GM12878 (cell line): ENCODE measurements at regions not wholly inside any gene's neighbourhood (a gene's known extent, or its start where the extent isn't known, plus 50 kb on each side); places are given as distances from the start of the nearest gene placed in this dataset.

Experiments used
- ATAC-seq: fragments of 200-7000 bp; cut with Tn5 transposase; 3 replicates; pipeline ENCODE4 v1.9.1; 2020; ENCODE audit warnings: mild to moderate bottlenecking, moderate library complexity
- BruUV-seq: library from RNA; stranded (reverse); fragments of 400-500 nt; replicated peaks from 2 replicates; lab custom pipeline; 2021; lab: Mats Ljungman, UMichigan
- CTCF ChIA-PET: fragments of 300-600 bp; sonication (Branson Sonifier 250); formaldehyde crosslinking; extraction: SDS; loops from one replicate; lab custom pipeline; 2021; ENCODE audit warnings: inconsistent platforms; lab: Yijun Ruan, JAX
- POLR2A ChIA-PET: fragments of 350-600 bp; formaldehyde crosslinking; extraction: SDS; loops from one replicate; lab custom pipeline; 2021; ENCODE audit warnings: inconsistent platforms; lab: Charles Lee
- RAD21 ChIA-PET: fragments of 300-600 bp; sonication (Branson Sonifier 250); formaldehyde crosslinking; loops from one replicate; lab custom pipeline; 2023; ENCODE audit warnings: antibody characterized with exemption; ENCODE audit not compliant: unreplicated experiment; lab: Charles Lee
- SMC1A ChIA-PET: fragments of 300-600 bp; sonication (Branson Sonifier 250); formaldehyde crosslinking; loops from one replicate; lab custom pipeline; 2023; ENCODE audit not compliant: unreplicated experiment, uncharacterized antibody; lab: Charles Lee
- DNase-seq: peaks from one replicate; pipeline ENCODE4 v3.0.0-alpha.2; 2011; ENCODE audit warnings: low read depth, low spot score
- FAIRE-seq: peaks from 3 replicates; lab custom pipeline; 2011; peaks lifted over from hg19 to GRCh38; lab: Jason Lieb, UNC
- H2AFZ ChIP-seq: 2 replicates; pipeline ENCODE4 v1.6.0; 2011; ENCODE audit warnings: low read depth, low read length, control low read depth; ENCODE audit not compliant: control insufficient read depth
- H3K27ac ChIP-seq: 2 replicates; pipeline ENCODE4 v1.5.1; 2011; ENCODE audit warnings: control low read depth; ENCODE audit not compliant: control insufficient read depth, insufficient read depth
- H3K27me3 ChIP-seq, 2 experiments: replicated peaks in 1 of 2; 2 replicates each; pipeline versions ENCODE4 v1.6.0 to v1.6.1; 2011; ENCODE audit warnings: low read length in 1 of 2; ENCODE audit not compliant: control insufficient read depth in 2 of 2, insufficient read depth in 2 of 2
- H3K36me3 ChIP-seq, 2 experiments: 2 replicates each; pipeline ENCODE4 v1.5.1; 2011; ENCODE audit warnings: low read length in 1 of 2; ENCODE audit not compliant: control insufficient read depth in 2 of 2, insufficient read depth in 2 of 2
- H3K4me1 ChIP-seq: 2 replicates; pipeline ENCODE4 v1.6.1; 2011; ENCODE audit warnings: mild to moderate bottlenecking, low read length, moderate library complexity, mixed read lengths; ENCODE audit not compliant: control insufficient read depth, insufficient read depth
- H3K4me2 ChIP-seq: 2 replicates; pipeline ENCODE4 v1.6.0; 2011; ENCODE audit warnings: control low read depth; ENCODE audit not compliant: control insufficient read depth, insufficient read depth
- H3K4me3 ChIP-seq: fragments of 200-600 bp; sonication (generic); 2 replicates; pipeline ENCODE4 v1.5.1; 2016
- H3K79me2 ChIP-seq: 2 replicates; pipeline ENCODE4 v1.6.0; 2011; ENCODE audit warnings: low read length; ENCODE audit not compliant: control insufficient read depth, insufficient read depth
- H3K9ac ChIP-seq: 2 replicates; pipeline ENCODE4 v1.8.0; 2011; ENCODE audit warnings: low read length, control low read depth, mixed read lengths; ENCODE audit not compliant: control insufficient read depth, insufficient read depth
- H3K9me3 ChIP-seq: replicated peaks from 3 replicates; pipeline ENCODE4 v1.5.1; 2011; ENCODE audit warnings: mild to moderate bottlenecking, low read length; ENCODE audit not compliant: control insufficient read depth, insufficient read depth
- H4K20me1 ChIP-seq: 2 replicates; pipeline ENCODE4 v1.6.0; 2011; ENCODE audit not compliant: control insufficient read depth, insufficient read depth
- EP300 ChIP-seq, 2 experiments: fragments of 150-350 bp in 1 of 2; IDR thresholded peaks; 2 replicates each; pipeline ENCODE4 v1.6.1; 2011 to 2012; ENCODE audit warnings: low read depth in 2 of 2, low read length in 2 of 2, borderline replicate concordance in 1 of 2, improper control_type of control experiment in 1 of 2, inconsistent platforms in 1 of 2; ENCODE audit not compliant: control insufficient read depth in 1 of 2
- JUNB ChIP-seq: IDR thresholded peaks from 2 replicates; pipeline ENCODE4 v1.6.1; 2016; ENCODE audit warnings: antibody characterized with exemption, mild to moderate bottlenecking
- KLF5 ChIP-seq: fragments of 450-650 bp; IDR thresholded peaks from 2 replicates; pipeline ENCODE4 v1.6.1; 2014; ENCODE audit warnings: mild to moderate bottlenecking; ENCODE audit not compliant: partially characterized antibody
- LARP7 ChIP-seq: fragments of 450-650 bp; IDR thresholded peaks from 2 replicates; pipeline ENCODE4 v1.6.1; 2017; ENCODE audit warnings: mild to moderate bottlenecking
- MEF2A ChIP-seq: IDR thresholded peaks from 2 replicates; pipeline ENCODE4 v1.6.1; 2011; ENCODE audit warnings: low read depth, mild to moderate bottlenecking, low read length, moderate library complexity; ENCODE audit not compliant: insufficient read depth
- MXI1 ChIP-seq: fragments of 150-350 bp; IDR thresholded peaks from 2 replicates; pipeline ENCODE4 v1.6.1; 2011; ENCODE audit warnings: low read depth, mild to moderate bottlenecking, inconsistent platforms, low read length, improper control_type of control experiment
- RBBP5 ChIP-seq: fragments of 200-600 bp; sonication (generic); conservative IDR thresholded peaks from 2 replicates; pipeline ENCODE4 v1.6.1; 2016
- RELA ChIP-seq: fragments of 450-650 bp; IDR thresholded peaks from 2 replicates; pipeline ENCODE4 v1.8.0; 2014; ENCODE audit warnings: borderline replicate concordance; ENCODE audit not compliant: partially characterized antibody
- SP1 ChIP-seq: IDR thresholded peaks from one replicate; pipeline ENCODE4 v1.6.1; 2011; ENCODE audit warnings: low read depth, low read length
- SUPT20H ChIP-seq: IDR thresholded peaks from 2 replicates; pipeline ENCODE4 v1.6.1; 2011; ENCODE audit warnings: low read depth, mild to moderate bottlenecking, low read length, moderate library complexity, borderline replicate concordance; ENCODE audit not compliant: control insufficient read depth
- WGBS: methylation state at CpG from one replicate; pipeline ENCODE4 v1.1.6; 2016; ENCODE audit warnings: low lambda C conversion rate; ENCODE audit not compliant: insufficient replicate concordance, insufficient coverage; ENCODE audit errors: missing lambda C conversion rate; 5-methylcytosine and 5-hydroxymethylcytosine counted together
- in situ Hi-C: fragments of 300-500 bp; cut with MboI; formaldehyde crosslinking; loops from 9 replicates; pipeline ENCODE4 v1.14.3; 2018; ENCODE audit warnings: mixed read lengths
- intact Hi-C: fragments of 100-400 bp; cut with micrococcal nuclease; formaldehyde crosslinking; loops from one replicate; pipeline ENCODE4 v1.14.2; 2022; ENCODE audit not compliant: unreplicated experiment
- TF ChIP-seq, protein P1 (sequence below): IDR thresholded peaks from 2 replicates; pipeline ENCODE4 v1.6.1; 2011; ENCODE audit warnings: low read depth, mild to moderate bottlenecking, low read length, moderate library complexity, borderline replicate concordance; ENCODE audit errors: extremely low read depth
- TF ChIP-seq, protein P2 (sequence below): fragments of 450-650 bp; IDR thresholded peaks from 2 replicates; pipeline ENCODE4 v1.6.1; 2017; ENCODE audit warnings: mild to moderate bottlenecking
- TF ChIP-seq, protein P3 (sequence below): fragments of 450-650 bp; IDR thresholded peaks from 2 replicates; pipeline ENCODE4 v1.6.1; 2014; ENCODE audit warnings: mild to moderate bottlenecking
- TF ChIP-seq, protein P4 (sequence below): IDR thresholded peaks from 2 replicates; pipeline ENCODE4 v1.6.1; 2012; ENCODE audit warnings: low read depth, low read length, improper control_type of control experiment
- TF ChIP-seq, protein P5 (sequence below): IDR thresholded peaks from 2 replicates; pipeline ENCODE4 v1.6.1; 2012; ENCODE audit warnings: low read depth, low read length, improper control_type of control experiment

DNA sequence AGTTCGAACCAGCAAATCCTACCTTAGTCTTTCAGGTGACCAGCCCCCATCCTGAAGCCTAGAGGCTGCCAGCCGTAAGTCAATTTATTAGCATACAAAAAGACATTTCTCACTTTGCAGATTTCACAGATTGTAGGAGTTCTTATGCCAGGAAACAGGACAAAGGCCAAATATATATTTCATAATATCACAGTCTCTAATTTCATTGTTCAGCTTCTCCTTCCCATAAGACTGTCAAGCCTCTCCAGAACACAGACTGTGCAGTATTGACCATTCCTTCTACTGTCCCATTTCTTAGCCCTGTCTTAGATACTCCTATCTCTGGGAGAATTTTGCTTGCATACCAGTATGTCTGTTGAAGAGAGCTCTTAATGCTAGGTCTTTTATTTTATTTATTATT lies 89.2 kb upstream of the RESF1 start (continued):
- TF ChIP-seq LARP7, result no peak
- TF ChIP-seq, protein P1, sequence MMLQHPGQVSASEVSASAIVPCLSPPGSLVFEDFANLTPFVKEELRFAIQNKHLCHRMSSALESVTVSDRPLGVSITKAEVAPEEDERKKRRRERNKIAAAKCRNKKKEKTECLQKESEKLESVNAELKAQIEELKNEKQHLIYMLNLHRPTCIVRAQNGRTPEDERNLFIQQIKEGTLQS, result no peak
- TF ChIP-seq, all 136 proteins: peak for 0

DNA sequence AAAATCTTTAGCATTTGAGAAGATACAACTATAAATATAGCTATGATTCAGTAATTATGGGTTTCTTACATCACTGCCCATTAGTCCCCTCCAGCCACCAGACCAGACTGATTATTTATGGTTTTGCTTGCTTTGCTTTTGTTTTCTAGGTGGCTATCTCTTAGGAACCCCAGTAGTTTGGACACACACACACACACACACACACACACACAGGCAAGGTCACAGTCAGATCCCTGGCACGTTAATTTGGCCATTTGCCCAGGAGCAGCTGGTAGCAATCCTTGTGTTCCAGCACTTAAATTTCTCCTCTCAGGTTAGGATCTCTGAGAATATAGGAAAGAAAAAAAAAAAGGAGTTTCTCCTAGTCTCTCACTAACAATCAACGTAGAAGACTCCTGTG lies 90.2 kb upstream of the RESF1 start:
- Histone ChIP-seq H3K9ac (no peak overlapping the region), H3K4me3 (no peak overlapping the region), H3K36me3 (no peaks in the 10 kb centered on the region), H3K9me3 (peaks cover 4% of the 10 kb centered on the region; the same call in 2 of the 3 replicates), H3K4me2 (no peak overlapping the region), H4K20me1 (no peaks in the 10 kb centered on the region), H3K79me2 (no peaks in the 10 kb centered on the region), H2AFZ (no peak overlapping the region), H3K27ac (no peak overlapping the region), H3K27me3 (no peaks in the 10 kb centered on the region), H3K4me1 (no peaks in the 10 kb centered on the region)
- TF ChIP-seq MEF2A, result no peak
- TF ChIP-seq, protein P2, sequence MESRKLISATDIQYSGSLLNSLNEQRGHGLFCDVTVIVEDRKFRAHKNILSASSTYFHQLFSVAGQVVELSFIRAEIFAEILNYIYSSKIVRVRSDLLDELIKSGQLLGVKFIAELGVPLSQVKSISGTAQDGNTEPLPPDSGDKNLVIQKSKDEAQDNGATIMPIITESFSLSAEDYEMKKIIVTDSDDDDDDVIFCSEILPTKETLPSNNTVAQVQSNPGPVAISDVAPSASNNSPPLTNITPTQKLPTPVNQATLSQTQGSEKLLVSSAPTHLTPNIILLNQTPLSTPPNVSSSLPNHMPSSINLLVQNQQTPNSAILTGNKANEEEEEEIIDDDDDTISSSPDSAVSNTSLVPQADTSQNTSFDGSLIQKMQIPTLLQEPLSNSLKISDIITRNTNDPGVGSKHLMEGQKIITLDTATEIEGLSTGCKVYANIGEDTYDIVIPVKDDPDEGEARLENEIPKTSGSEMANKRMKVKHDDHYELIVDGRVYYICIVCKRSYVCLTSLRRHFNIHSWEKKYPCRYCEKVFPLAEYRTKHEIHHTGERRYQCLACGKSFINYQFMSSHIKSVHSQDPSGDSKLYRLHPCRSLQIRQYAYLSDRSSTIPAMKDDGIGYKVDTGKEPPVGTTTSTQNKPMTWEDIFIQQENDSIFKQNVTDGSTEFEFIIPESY, result no peak
- no peak for TF ChIP-seq SUPT20H
- TF ChIP-seq EP300 (IDR thresholded peaks at IDR 0.05; ENCODE audit: borderline replicate concordance in 1 of 2, control insufficient read depth in 1 of 2, low read depth in 2 of 2, low read length in 2 of 2), result no peak
- TF ChIP-seq, protein P3, sequence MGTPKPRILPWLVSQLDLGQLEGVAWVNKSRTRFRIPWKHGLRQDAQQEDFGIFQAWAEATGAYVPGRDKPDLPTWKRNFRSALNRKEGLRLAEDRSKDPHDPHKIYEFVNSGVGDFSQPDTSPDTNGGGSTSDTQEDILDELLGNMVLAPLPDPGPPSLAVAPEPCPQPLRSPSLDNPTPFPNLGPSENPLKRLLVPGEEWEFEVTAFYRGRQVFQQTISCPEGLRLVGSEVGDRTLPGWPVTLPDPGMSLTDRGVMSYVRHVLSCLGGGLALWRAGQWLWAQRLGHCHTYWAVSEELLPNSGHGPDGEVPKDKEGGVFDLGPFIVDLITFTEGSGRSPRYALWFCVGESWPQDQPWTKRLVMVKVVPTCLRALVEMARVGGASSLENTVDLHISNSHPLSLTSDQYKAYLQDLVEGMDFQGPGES, result no peak
- TF ChIP-seq SP1, result no peak
- no peak for TF ChIP-seq RBBP5
- TF ChIP-seq, protein P4, sequence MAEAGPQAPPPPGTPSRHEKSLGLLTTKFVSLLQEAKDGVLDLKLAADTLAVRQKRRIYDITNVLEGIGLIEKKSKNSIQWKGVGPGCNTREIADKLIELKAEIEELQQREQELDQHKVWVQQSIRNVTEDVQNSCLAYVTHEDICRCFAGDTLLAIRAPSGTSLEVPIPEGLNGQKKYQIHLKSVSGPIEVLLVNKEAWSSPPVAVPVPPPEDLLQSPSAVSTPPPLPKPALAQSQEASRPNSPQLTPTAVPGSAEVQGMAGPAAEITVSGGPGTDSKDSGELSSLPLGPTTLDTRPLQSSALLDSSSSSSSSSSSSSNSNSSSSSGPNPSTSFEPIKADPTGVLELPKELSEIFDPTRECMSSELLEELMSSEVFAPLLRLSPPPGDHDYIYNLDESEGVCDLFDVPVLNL, result no peak
- TF ChIP-seq RELA, result no peak
- TF ChIP-seq, protein P5, sequence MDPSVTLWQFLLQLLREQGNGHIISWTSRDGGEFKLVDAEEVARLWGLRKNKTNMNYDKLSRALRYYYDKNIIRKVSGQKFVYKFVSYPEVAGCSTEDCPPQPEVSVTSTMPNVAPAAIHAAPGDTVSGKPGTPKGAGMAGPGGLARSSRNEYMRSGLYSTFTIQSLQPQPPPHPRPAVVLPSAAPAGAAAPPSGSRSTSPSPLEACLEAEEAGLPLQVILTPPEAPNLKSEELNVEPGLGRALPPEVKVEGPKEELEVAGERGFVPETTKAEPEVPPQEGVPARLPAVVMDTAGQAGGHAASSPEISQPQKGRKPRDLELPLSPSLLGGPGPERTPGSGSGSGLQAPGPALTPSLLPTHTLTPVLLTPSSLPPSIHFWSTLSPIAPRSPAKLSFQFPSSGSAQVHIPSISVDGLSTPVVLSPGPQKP, result no peak
- TF ChIP-seq MXI1, result no peak
- TF ChIP-seq JUNB, result no peak
- no peak for TF ChIP-seq KLF5
- in situ Hi-C loops (no loop called here), intact Hi-C loops (no loop called here)
- ATAC-seq (no peak), DNase-seq (no peak), FAIRE-seq (no peak)
- 21% methylated on average over 2 of the region's 2 CpGs for WGBS
- CTCF ChIA-PET, result no interaction called here
- POLR2A ChIA-PET, result interaction anchor here (0.5 kb wide), 1 partner anchor 10 kb away, joined by 4 read pairs; no protein-coding TSS in a partner anchor
- BruUV-seq, result no TSS peak
- SMC1A ChIA-PET, result interaction anchor here (0.7 to 1.2 kb wide), 3 partner anchors 9 to 129 kb away, joined by 3 to 7 read pairs (median 3); no protein-coding TSS in a partner anchor
- RAD21 ChIA-PET, result interaction anchor here (2.0 kb wide), 1 partner anchor 58 kb away, joined by 4 read pairs; no protein-coding TSS in a partner anchor
